GM18498 (cell line): ENCODE measurements at regions not wholly inside any gene's neighbourhood (a gene's known extent, or its start where the extent isn't known, plus 50 kb on each side); places are given as distances from the start of the nearest gene placed in this dataset.
"Not testable (repeated sequence)": the region's sequence is repeated elsewhere in the genome, so short reads cannot be mapped to it uniquely, and the experiment has no call there.

Experiments used
- ATAC-seq: cut with Tn5 transposase; IDR thresholded peaks from one replicate; pipeline ENCODE4 v1.9.1; 2021; ENCODE audit warnings: mild to moderate bottlenecking, moderate library complexity; ENCODE audit not compliant: unreplicated experiment

DNA sequence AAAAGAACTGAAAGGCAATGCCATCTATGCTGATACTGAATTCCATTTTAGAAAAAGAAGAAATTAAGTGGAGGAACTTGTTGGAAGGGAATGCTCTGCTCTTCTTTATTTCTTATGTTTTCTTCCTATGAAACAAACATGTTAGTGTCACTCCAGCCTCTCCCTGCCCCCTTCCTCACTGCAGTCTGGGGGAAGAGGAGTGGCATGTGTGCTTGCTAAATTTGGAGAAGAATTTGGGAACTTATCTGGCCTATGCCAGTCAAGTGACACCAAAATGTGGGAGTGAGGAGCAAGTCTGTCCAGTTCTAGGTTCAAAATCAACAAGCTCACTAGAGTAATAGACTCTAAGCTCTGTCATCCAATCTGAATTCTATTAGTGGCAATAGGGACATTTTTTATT is 214.6 kb downstream of the RBM26 start:
- no peak for ATAC-seq

DNA sequence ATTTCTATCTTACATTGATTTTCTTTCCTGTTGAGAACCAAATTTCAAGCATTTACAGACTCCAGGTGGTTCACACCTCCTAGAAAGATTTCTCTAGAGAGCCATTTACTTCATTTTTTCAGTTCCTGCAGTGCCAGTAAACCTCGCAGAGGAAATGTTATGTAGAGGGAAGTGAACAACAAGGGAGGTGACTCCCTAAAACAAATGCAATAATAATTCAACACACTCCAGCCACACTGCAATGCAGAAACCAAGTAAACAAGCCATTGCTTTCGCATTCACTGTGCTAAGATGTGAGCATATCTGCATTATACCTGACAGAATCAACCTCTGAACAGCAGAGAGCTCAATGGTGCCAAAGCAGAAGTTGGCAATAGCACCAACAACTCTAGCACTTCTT is 215.1 kb downstream of the RBM26 start:
- peak; percentile 34 for ATAC-seq

DNA sequence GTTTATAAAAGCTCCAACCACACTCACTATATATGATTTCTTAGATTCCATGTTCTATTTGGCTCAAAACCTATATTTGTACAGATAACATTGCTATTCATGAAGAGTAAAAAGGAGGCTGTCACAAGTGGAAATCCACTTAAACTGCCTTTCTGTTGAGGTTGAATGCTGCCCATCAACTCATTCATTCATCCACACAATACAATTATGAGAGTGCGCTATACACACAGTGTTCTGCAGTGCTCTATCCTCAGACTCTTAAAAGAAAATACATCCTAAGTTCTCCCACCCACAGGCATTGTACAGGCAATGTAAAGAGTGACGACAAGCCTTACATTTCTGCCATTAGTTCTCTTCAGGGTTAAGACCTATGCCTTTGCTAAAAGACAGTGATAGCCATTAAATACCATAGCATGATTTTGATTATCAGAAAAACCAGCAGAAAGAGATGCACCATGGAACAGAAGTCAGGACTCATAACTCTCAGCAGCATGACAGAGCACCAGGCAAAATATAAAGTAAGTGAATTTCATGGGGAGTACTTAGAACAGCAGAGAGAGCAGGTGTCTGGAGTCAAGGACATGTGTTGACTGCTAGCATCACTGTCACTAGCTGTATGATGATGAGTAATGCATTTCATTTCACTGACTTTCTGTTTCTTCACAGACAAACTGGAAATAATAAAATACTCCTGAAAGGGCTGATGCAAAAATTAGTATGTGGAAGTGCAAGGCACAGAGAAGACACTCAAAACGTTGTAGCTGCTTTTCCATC is 218.0 kb downstream of the RBM26 start:
- ATAC-seq = peak; percentile 45

DNA sequence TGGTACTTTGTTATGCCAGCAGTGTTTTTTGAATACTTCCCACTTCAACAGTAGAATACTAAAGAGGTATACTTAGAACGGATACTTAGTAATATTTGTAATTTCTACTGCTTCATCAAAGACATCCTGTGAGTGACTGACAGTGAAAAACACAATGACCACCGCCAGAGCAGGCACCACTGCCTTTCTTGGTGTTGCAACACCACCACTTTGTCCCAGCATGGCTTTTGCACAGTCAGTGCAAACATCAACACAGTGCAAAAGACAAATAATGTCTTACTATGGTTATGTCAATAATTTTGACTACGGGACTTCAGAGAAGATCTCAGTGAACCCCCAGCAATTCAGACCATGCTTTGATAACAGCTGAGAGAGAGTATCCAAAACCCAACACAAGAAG is 220.5 kb downstream of the RBM26 start:
- no peak for ATAC-seq

DNA sequence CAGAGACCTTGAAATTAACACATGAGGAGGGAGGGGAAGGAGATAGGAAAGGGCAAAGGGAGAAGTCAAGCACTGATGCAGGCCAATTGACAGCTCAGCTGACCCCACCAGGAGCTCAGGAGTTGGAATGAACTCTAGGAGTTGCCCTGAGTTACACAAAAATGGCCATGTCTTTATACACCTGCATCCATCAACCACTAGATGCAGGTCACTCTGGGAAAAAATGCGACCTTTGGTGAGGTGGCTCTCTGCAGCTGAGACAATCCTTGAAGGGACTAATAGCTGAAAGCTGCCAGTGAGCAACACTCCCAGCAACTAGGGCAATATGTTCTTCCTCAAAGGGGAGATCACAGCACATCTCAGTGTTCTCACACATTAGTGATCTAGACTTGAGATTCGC is 222.8 kb downstream of the RBM26 start:
- no peak for ATAC-seq

DNA sequence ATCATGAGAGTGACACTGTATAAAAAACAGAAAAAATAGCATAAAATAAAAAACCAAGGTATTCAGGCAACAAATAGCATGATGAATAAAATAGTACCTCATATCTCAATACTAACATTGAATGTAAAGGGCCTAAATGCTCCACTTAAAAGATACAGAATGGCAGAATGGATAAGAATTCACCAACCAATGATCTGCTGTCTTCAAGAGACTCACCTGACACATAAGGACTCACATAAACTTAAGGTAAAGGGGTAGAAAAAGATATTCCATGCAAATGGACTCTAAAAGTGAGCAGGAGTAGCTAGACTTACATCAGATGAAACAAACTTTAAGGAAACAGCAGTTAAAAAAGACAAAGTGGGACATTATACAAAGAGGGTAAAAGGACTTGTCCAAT is 232.4 kb downstream of the RBM26 start:
- not testable (repeated sequence) for ATAC-seq

DNA sequence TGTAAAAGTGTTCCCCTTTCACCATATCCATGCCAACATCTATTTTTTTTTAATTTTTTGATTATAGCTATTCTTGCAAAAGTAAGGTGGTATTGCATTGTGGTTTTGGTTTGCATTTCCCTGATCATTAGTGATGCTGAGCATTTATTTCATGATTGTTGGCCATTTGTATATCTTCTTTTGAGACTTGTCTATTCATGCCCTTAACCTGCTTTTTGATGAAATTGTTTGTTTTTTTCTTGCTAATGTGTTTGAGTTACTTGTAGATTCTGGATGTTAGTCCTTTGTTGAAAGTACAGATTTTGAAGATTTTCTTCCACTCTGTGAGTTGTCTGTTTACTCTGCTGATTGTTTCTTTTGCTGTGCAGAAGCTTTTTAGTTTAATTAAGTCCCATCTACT is 233.1 kb downstream of the RBM26 start:
- not testable (repeated sequence) for ATAC-seq

DNA sequence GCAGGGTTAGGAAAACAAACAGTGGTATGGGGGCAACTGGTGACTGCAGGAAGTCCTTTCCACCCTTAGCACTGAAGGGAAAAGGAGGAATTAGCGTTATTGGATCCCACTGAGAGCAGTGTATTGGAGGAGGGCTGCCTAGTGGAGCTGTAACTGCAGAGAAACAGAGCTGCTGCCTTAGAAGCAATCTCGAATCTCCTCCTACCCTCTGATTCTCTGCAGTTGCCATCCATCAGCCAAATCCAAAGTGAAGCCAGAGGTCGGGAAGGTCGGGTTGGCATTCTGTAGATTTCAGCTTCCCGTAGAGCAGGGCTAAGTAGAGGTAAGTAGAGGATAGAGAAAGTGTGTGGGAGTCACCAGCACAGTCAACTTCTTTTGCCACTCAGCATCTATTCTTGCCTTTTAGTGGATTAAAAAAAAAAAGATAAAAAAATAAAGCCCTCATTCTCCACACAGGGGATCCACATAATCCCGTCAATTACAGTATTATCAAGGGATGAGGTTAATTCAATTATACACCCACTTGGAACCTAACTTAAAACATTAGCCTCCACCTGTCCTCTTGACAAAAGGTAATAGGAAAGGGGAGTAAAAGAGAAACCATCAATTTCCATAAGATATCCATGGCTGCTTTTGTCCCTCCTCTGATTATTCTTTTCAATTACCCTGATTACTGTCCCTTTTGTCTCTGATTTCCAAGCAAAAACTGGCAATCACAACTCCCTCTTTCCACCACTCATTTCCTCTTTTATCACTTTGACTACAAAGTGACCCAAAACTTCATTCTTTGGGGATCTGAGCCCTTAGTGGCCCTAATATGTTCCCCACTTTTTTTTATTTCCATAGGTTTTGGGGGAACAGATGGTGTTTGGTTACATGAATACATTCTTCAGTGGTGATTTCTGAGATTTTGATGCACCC is 234.7 kb downstream of the RBM26 start:
- no peak for ATAC-seq

DNA sequence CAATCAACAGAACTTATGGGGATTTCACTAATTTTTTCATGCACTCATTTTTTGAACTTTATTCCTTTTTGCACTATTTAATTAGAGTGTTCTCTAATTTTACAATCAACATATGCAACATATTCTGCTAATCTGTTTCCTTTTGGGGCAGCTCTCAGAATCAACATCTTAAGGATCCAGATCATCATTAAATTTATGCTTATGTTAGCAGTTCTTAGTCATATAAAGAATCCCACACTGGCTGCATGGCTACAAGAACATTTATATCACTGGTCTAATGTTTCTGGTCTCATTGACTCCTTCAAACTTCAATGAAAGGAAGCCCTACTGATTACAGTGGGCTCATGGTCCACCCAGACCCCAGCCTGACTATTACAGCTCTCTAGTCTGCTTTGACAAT is 245.2 kb downstream of the RBM26 start:
- no peak for ATAC-seq

DNA sequence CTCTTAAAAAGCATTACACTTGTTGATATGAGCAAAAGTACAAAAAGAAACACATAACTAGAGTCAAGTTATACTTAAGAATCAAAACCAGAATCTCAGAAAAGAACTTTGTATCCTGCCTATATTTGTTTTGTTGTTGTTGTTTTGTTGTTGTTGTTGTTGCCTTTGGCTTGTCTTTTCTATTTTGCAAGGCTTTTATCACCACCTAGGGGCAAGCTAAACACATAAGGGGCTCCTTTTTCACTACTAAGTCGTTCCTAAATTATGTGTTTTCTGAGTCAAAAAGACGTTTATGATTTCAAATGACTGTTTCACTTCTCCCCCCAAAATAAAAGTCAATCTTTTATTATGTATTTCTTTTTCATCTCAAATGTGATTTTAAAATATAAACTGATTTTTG is 250.2 kb downstream of the RBM26 start:
- ATAC-seq = no peak

DNA sequence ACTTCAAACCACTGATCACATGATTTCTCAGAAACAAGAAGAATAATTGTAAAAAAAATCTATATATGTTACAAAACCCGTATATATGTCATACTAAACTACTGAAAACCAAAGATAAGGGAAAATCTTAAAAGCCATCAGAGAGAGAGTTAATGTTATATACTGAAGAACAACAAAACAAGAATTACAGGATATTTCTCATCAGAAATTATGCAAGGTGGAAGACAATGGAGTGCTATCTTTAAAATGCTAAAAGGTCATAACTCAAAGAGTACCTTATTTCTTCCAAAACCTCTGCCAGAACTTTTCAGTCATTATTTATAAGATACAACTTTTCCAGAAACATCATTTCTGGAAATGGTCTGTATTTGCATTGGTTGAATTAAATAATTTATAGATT is 256.8 kb downstream of the RBM26 start:
- no peak for ATAC-seq

DNA sequence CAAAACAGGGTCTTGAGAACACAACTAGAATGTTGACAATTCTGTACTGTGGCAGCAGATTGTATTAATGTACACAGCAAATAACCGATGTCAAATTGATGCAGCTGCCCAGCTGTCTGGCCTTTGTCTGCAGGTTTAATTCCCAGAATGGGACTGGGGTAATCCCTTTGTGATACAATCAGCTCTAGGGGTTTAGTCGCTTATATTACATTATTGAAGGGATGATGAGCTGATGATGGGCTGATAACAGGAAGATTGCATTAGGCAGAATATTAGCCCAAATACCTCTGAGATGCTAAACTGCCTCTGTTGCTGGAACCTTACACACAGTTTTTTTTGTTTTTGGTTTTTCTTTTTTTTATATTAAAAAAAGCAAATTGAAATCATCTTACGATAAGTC is 265.0 kb downstream of the RBM26 start:
- no peak for ATAC-seq

DNA sequence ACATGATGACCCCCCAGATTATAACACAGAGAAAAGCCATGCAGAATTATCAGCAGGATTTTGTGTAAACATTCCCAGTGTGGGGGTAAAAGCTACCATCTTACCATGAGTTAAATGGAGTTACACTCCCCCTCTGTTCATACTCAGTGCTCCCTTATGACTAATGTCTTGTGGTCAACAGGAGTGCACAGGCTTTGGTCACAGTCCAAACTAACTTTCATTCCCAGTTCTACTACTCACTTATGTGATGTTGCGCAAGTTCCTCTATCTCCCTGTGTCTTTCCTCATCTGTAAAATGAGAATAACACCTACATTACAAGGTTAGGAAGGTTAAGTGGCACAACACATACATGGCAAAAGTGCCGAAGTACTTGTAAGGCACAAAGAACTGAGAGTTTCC is 277.9 kb downstream of the RBM26 start:
- no peak for ATAC-seq

DNA sequence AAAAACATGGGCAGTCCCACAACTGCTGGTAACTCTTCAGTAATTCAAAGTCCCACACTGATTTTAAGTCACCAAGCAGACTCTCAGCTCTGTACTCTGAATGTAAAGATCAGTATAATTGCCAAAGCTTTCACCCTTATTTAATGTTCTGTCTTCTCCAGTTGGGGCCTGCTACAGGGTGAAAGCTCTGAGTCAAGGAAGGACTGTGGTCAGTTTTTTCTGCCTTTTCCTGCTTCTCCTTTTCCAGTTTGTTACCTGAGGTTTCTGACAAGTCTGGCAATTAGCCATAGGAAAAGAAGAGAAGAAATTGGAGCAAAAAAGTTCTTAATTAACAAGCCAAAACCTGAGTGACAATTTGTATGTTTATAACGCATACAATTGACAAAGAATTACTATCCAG is 279.3 kb downstream of the RBM26 start:
- ATAC-seq = no peak

DNA sequence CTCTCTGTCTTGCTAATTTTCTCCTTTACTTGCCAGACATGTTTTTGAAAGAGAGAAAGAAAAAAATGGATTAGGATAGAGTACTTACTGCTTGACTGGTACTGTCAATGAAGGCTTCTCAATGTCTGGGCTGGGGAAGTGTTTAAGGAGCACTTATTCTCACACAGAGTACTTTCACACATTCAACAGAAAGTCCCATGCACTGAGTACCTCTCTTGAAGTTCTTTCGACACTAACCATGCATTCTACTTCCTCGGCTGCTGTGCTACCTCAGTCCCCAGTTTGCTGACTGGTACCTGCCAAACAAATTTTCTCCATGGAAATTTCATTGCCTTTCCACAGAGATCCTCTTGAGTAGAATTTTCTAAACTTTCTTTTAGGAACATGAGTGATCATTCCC is 281.9 kb downstream of the RBM26 start:
- ATAC-seq = no peak

DNA sequence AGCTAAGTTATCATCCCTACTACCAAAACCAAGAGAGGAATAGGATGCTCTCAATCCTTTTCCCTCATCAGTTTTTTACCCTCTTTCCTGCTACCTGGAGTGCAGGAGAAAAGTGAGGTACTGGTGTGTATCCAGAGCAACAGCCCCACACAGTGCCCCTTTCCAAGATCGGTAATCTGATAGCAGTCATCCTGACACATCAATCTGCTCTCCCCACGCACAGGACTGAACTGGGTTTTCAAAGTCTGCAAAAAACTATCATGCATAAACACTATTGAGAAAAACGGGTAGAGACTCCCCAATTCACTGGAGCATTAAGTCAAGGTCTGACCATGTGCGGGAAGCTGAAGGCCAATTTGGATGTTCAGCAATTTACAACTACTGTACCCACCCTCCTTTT is 284.8 kb downstream of the RBM26 start:
- no peak for ATAC-seq

DNA sequence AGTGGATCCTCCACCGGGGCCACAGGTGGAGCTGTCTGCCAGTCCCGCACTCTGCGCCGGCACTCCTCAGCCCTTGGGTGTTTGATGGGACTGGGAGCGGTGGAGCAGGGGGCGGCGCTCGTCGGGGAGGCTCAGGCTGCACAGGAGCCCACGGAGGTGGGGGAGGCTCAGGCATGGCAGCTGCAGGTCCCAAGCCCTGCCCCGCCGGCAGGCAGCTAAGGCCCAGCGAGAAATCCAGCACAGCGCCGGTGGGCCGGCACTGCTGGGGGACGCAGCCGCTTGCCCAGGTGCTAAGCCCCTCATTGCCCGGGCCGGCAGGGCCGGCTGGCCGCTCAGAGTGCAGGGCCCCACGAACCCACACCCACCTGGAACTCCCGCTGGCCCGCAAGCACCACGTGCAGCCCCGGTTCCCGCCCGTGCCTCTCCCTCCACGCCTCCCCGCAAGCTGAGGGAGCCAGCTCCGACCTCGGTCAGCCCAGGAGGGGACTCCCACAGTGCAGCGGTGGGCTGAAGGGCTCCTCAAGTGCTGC is 286.4 kb downstream of the RBM26 start:
- ATAC-seq = no peak

DNA sequence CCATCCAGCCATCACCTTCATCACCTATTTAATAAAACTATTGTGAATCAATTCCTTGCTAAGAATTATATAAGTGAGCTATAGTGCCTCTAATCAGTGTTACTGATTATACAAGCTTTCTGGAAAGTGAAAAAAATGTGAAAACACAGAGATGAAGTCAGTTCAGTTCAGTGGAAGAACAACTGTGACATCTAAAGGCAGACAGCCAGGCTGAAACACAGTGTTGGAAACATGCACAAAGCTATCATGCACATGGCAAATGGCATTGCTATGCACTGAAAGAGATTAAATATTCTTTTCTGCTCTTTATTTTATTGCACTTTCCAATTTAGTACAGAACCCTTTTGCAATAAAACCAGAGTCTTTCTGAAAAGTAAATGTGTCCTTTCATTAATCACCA is 294.0 kb downstream of the RBM26 start:
- ATAC-seq = no peak

DNA sequence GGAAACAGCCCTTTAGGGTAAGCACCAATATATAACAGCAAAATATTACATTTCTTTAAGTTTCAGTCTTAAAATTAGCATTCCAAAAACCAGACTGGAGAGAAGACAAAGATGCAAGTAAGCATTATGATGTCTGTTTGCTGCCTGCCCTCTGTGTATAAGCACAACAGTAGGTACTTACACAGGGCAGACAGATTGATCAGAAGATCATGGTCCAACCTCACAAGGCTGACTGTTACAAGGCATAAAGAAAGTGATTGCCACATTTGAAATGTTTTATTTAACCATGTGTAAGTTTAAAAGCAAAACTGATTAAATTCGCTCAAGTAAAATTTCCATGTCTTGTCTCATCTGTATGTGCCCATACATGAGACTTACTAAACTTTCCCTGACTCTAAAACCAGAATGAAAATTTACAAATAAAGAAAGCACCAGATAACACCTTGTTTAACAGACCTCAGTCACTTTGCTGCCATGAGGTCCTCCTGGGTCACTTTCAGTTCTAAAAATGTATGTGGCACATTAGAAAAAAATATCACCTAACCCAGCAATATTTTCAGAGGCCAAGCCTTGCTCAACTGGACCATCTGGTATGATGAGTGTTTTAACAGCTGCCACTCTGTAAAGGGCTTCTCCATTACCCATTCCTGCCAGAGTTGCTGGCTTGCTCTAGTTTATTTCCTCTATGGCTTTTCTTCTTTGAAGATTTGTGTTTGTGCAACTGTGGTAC is 297.0 kb downstream of the RBM26 start:
- ATAC-seq = peak; percentile 96

DNA sequence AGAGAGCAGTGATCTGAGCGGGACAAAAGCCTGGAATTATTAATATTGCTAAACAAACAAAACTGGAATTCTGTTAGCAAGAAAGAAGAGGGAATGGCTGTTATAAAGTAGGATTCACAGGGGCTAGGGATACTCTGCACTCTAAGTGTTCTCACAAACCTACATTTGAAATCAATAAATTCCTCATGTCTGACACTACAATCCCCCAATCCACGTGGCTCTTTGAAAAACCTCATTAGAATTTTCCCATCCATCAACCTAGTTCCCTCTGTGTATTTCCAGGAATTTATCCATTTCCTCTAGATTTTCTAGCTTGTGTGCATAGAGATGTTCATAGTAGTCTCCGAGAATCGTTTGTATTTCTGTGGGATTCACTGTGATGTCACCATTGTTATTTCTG is 307.5 kb downstream of the RBM26 start:
- ATAC-seq = no peak

DNA sequence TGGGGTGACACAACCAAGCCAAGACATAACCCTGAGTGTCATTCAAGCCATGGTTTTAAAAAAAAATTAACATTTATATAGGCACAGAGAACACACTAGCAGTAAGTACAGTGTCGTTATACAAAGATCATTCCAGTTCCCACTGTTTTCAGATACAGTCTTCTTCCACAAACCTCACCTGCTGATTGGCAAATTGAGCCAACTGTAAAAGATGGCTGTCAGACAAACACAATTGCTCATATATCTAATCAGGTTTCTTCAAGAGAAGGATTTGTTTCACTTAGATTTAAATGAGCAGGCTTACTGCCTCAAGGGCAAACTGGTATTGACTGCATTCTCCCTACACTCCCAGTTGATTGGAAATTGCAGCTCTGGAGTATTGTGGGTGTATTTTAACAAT is 308.9 kb downstream of the RBM26 start:
- no peak for ATAC-seq
